H1 (cell line): ENCODE measurements at regions not wholly inside any gene's neighbourhood (a gene's known extent, or its start where the extent isn't known, plus 50 kb on each side); places are given as distances from the start of the nearest gene placed in this dataset.

ENCODE experiments used
- CTCF ChIA-PET: fragments of 300-600 bp; sonication (Branson Sonifier 250); formaldehyde crosslinking; loops from one replicate; lab custom pipeline; 2021; ENCODE audit not compliant: partially characterized antibody; lab: Charles Lee
- POLR2A ChIA-PET: fragments of 300-600 bp; sonication (Branson Sonifier 250); formaldehyde crosslinking; loops from one replicate; lab custom pipeline; 2021; ENCODE audit warnings: inconsistent platforms; ENCODE audit not compliant: partially characterized antibody; lab: Charles Lee
- DNase-seq, 2 experiments: peaks; one replicate each; pipeline versions ENCODE4 v3.0.0 to v3.0.0-alpha.2; 2010 to 2022; ENCODE audit warnings: low spot score in 2 of 2, low read depth in 1 of 2, mixed read lengths in 1 of 2
- FAIRE-seq: peaks from 2 replicates; lab custom pipeline; 2011; peaks lifted over from hg19 to GRCh38; lab: Jason Lieb, UNC
- H2AFZ ChIP-seq: 2 replicates; pipeline ENCODE4 v1.8.1; 2012; ENCODE audit warnings: low read length, inconsistent platforms
- H2AK5ac ChIP-seq: 2 replicates; pipeline ENCODE4 v1.6.1; 2013; ENCODE audit warnings: low read depth, low read length
- H2BK120ac ChIP-seq: replicated peaks from 2 replicates; pipeline ENCODE3; 2013; ENCODE audit warnings: low read depth, low read length, inconsistent platforms
- H2BK12ac ChIP-seq: 2 replicates; pipeline ENCODE4 v1.6.1; 2013; ENCODE audit warnings: low read depth, low read length
- H2BK15ac ChIP-seq: 2 replicates; pipeline ENCODE4 v1.6.1; 2013; ENCODE audit warnings: low read length
- H2BK20ac ChIP-seq: 2 replicates; pipeline ENCODE4 v1.6.1; 2013; ENCODE audit warnings: low read length
- H2BK5ac ChIP-seq: 2 replicates; pipeline ENCODE4 v1.6.1; 2013; ENCODE audit warnings: low read depth, low read length
- H3K14ac ChIP-seq: 2 replicates; pipeline ENCODE4 v1.6.1; 2013; ENCODE audit warnings: inconsistent platforms; ENCODE audit not compliant: insufficient read length
- H3K18ac ChIP-seq: 2 replicates; pipeline ENCODE4 v1.6.1; 2013; ENCODE audit warnings: low read length; ENCODE audit errors: extremely low read depth
- H3K23ac ChIP-seq: 2 replicates; pipeline ENCODE4 v1.6.1; 2013; ENCODE audit warnings: inconsistent platforms; ENCODE audit not compliant: insufficient read length
- H3K23me2 ChIP-seq: 2 replicates; pipeline ENCODE4 v1.6.1; 2013; ENCODE audit warnings: low read depth, low read length
- H3K27ac ChIP-seq: 2 replicates; pipeline ENCODE4 v1.6.1; 2011; ENCODE audit warnings: low read depth, low read length, inconsistent platforms
- H3K27me3 ChIP-seq, 4 experiments: replicated peaks in 1 of 4; 1 replicate in 1 of 4; 2 replicates in 3 of 4; pipeline versions ENCODE4 v1.6.1 to v1.8.1; 2011 to 2013; ENCODE audit warnings: low read length in 3 of 4, mild to moderate bottlenecking in 3 of 4, inconsistent platforms in 2 of 4, mixed read lengths in 2 of 4, moderate library complexity in 1 of 4; ENCODE audit not compliant: control insufficient read depth in 3 of 4, insufficient read depth in 3 of 4; ENCODE audit errors: extremely low read depth in 1 of 4
- H3K36me3 ChIP-seq, 4 experiments: 2 replicates each; pipeline versions ENCODE4 v1.6.1 to v1.8.1; 2011 to 2013; ENCODE audit warnings: mild to moderate bottlenecking in 4 of 4, low read length in 3 of 4, moderate library complexity in 2 of 4, control low read depth in 1 of 4, inconsistent platforms in 1 of 4; ENCODE audit not compliant: insufficient read depth in 4 of 4, control insufficient read depth in 2 of 4
- H3K4ac ChIP-seq: replicated peaks from 2 replicates; pipeline ENCODE3; 2013; ENCODE audit warnings: low read length, low read depth, mixed read lengths, inconsistent platforms; ENCODE audit not compliant: insufficient read length
- H3K4me1 ChIP-seq, 4 experiments: replicated peaks in 1 of 4; 1 replicate in 1 of 4; 2 replicates in 3 of 4; pipeline versions ENCODE4 v1.6.1 to v1.8.1; 2011 to 2013; ENCODE audit warnings: low read length in 3 of 4, inconsistent platforms in 2 of 4, mixed read lengths in 1 of 4; ENCODE audit not compliant: insufficient read depth in 4 of 4, control insufficient read depth in 3 of 4
- H3K4me2 ChIP-seq, 2 experiments: 2 replicates each; pipeline versions ENCODE4 v1.6.1 to v1.8.1; 2011 to 2013; ENCODE audit warnings: low read depth in 2 of 2, low read length in 2 of 2, control low read depth in 1 of 2, inconsistent platforms in 1 of 2, mild to moderate bottlenecking in 1 of 2; ENCODE audit not compliant: insufficient read depth in 1 of 2
- H3K4me3 ChIP-seq, 4 experiments: fragments of 200-600, 300-600 bp in 1 of 4; sonication (generic), shearing (Covaris generic), sonication (Bioruptor Twin) in 1 of 4; 2 replicates each; pipeline versions ENCODE4 v1.5.1 to v1.8.1; 2011 to 2016; ENCODE audit warnings: low read length in 4 of 4, low read depth in 3 of 4, control low read depth in 2 of 4, inconsistent platforms in 2 of 4, mild to moderate bottlenecking in 2 of 4, mixed read lengths in 1 of 4, moderate library complexity in 1 of 4; ENCODE audit not compliant: insufficient read depth in 2 of 4; ENCODE audit errors: extremely low read depth in 1 of 4
- H3K56ac ChIP-seq: replicated peaks from 2 replicates; pipeline ENCODE3; 2013; ENCODE audit warnings: low read depth, mild to moderate bottlenecking, mixed read lengths, low read length, inconsistent platforms; ENCODE audit not compliant: insufficient read length
- H3K79me1 ChIP-seq: 2 replicates; pipeline ENCODE4 v1.6.1; 2013; ENCODE audit warnings: low read depth, low read length, control low read depth
- H3K79me2 ChIP-seq, 2 experiments: 2 replicates each; pipeline versions ENCODE4 v1.6.1 to v1.8.1; 2012 to 2013; ENCODE audit warnings: low read length in 2 of 2, mild to moderate bottlenecking in 2 of 2, inconsistent platforms in 1 of 2; ENCODE audit not compliant: insufficient read depth in 2 of 2, control insufficient read depth in 1 of 2
- H3K9ac ChIP-seq, 4 experiments: replicated peaks in 1 of 4; 1 replicate in 1 of 4; 2 replicates in 3 of 4; pipeline versions ENCODE4 v1.6.1 to v1.8.1; 2011 to 2013; ENCODE audit warnings: low read depth in 3 of 4, low read length in 3 of 4, control low read depth in 2 of 4, mild to moderate bottlenecking in 2 of 4, moderate library complexity in 2 of 4, inconsistent platforms in 1 of 4; ENCODE audit errors: extremely low read depth in 1 of 4
- H3K9me3 ChIP-seq, 2 experiments: 2 replicates each; pipeline versions ENCODE4 v1.6.1 to v1.8.1; 2012 to 2013; ENCODE audit warnings: mild to moderate bottlenecking in 2 of 2, moderate library complexity in 2 of 2, control low read depth in 1 of 2, inconsistent platforms in 1 of 2, low read depth in 1 of 2, low read length in 1 of 2, mixed read lengths in 1 of 2; ENCODE audit not compliant: insufficient read depth in 2 of 2
- H4K20me1 ChIP-seq, 2 experiments: replicated peaks in 1 of 2; 2 replicates each; pipeline versions ENCODE3 to v1.8.1; 2011 to 2013; ENCODE audit warnings: inconsistent platforms in 2 of 2, low read length in 2 of 2, mild to moderate bottlenecking in 1 of 2; ENCODE audit not compliant: insufficient read depth in 2 of 2, control insufficient read depth in 1 of 2
- H4K5ac ChIP-seq: 2 replicates; pipeline ENCODE4 v1.6.1; 2013; ENCODE audit warnings: low read length, low read depth, mixed read lengths, inconsistent platforms; ENCODE audit not compliant: insufficient read length
- H4K8ac ChIP-seq: 2 replicates; pipeline ENCODE4 v1.8.0; 2013; ENCODE audit warnings: mild to moderate bottlenecking, moderate library complexity, low read length, inconsistent platforms; ENCODE audit not compliant: insufficient read depth; ENCODE audit errors: extremely low read depth
- H4K91ac ChIP-seq: replicated peaks from 2 replicates; pipeline ENCODE3; 2013; ENCODE audit warnings: low read length, mixed read lengths, inconsistent platforms; ENCODE audit not compliant: insufficient read length
- EZH2 ChIP-seq: fragments of 200-600 bp; sonication (generic); IDR thresholded peaks from 2 replicates; pipeline ENCODE4 v1.7.1; 2012; ENCODE audit warnings: low read depth, mild to moderate bottlenecking, moderate library complexity, low read length, inconsistent platforms; ENCODE audit not compliant: severe bottlenecking
- WGBS, 2 experiments: shearing (Covaris generic) in 1 of 2; methylation state at CpG; one replicate each; pipeline versions ENCODE4 v1.1.6 to v1.1.7; 2013 to 2015; ENCODE audit warnings: low lambda C conversion rate in 2 of 2, mixed read lengths in 2 of 2, inconsistent platforms in 1 of 2, low coverage in 1 of 2, missing lambda C conversion rate in 1 of 2; ENCODE audit not compliant: insufficient replicate concordance in 2 of 2, insufficient coverage in 1 of 2, insufficient read length in 1 of 2; ENCODE audit errors: extremely low coverage in 1 of 2, missing lambda C conversion rate in 1 of 2; 5-methylcytosine and 5-hydroxymethylcytosine counted together

DNA sequence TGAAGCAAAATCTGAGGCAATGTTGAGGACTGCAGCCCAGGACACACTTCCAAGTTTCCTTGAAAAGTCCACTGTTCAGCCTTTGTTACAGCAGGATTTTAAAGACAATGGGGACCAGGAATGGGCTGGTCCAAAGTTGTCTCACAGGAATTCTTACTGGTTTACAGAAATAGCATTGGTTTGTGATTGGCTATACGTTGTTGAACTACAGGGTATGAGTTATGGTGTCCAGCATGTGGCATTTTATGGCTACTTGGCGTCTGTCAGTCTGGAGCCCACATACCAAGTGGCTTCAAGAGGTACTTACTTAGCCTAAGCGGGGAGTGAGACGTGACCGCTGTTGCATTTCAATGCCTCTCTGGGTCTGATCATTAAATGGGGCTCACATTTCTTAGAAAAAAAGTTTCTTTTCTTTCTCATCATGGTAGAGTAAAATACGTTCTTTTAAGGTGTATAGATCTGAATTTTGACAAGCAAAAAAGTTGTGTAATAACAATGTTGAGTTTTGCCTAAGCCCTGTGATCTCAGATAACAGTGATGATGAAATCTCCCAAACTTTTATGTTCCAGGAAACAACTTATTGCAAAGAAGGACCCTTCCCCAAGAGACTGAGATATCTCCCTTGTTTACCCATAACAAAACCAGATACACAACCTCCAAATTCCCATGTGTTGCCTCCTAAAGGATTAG is 100.0 kb upstream of the TRIM24 start:
- no peak for TF ChIP-seq EZH2
- H3K4me3 ChIP-seq: no peak overlapping the region
- H2BK12ac ChIP-seq: 0 out of 2 replicates have a peak overlapping the region, but pooled peaks have one; percentile 39
- H3K56ac ChIP-seq: no peak overlapping the region
- CTCF ChIA-PET: no interaction called here
- H3K14ac ChIP-seq: no peak overlapping the region
- WGBS, 2 experiments: 87% methylated on average over 6 of the region's 6 CpGs; no CpG with 5 or more reads in 1 of the 2 experiments
- H2BK15ac ChIP-seq: no peak overlapping the region; the same call in 1 of the 2 replicates
- H3K23ac ChIP-seq: no peak overlapping the region
- H3K9ac ChIP-seq: no peak overlapping the region
- H2BK5ac ChIP-seq: no peak overlapping the region; the same call in 1 of the 2 replicates
- H4K20me1 ChIP-seq: no peaks in the 10 kb centered on the region
- H3K18ac ChIP-seq: no peak overlapping the region; the same call in none of the 2 replicates
- DNase-seq (no peak), FAIRE-seq (peak; percentile 50)
- H4K91ac ChIP-seq: no peak overlapping the region
- H3K9me3 ChIP-seq: no peaks in the 10 kb centered on the region
- no peaks in the 10 kb centered on the region for H3K79me1 ChIP-seq
- H3K79me2 ChIP-seq: no peaks in the 10 kb centered on the region
- H3K27ac ChIP-seq: no peak overlapping the region
- H4K8ac ChIP-seq: no peak overlapping the region
- peaks cover 0 to 4% (median 0%) of the 10 kb centered on the region in 4 experiments; a peak in 2 of 7 replicates for H3K4me1 ChIP-seq
- H2AK5ac ChIP-seq: no peak overlapping the region
- no peak overlapping the region for H4K5ac ChIP-seq
- POLR2A ChIA-PET: no interaction called here
- H2BK120ac ChIP-seq: no peak overlapping the region
- no peaks in the 10 kb centered on the region for H3K23me2 ChIP-seq
- H2AFZ ChIP-seq: 0 out of 2 replicates have a peak overlapping the region, but pooled peaks have one; percentile 49
- H2BK20ac ChIP-seq: 0 out of 2 replicates have a peak overlapping the region, but pooled peaks have one; percentile 90
- no peak overlapping the region for H3K4me2 ChIP-seq
- H3K27me3 ChIP-seq: no peaks in the 10 kb centered on the region
- H3K36me3 ChIP-seq: no peaks in the 10 kb centered on the region
- peak overlapping the region; percentile 39 for H3K4ac ChIP-seq
